WTC11 (cell line): ENCODE measurements at regions not wholly inside any gene's neighbourhood (a gene's known extent, or its start where the extent isn't known, plus 50 kb on each side); places are given as distances from the start of the nearest gene placed in this dataset.

Source experiments
- ATF1 ChIP-seq: sonication (generic); formaldehyde crosslinking; IDR thresholded peaks from 2 replicates; pipeline ENCODE4 v1.8.1; 2023; ENCODE audit warnings: mild to moderate bottlenecking, moderate library complexity, missing genetic modification reagents
- ATF3 ChIP-seq: sonication (generic); formaldehyde crosslinking; conservative IDR thresholded peaks from 2 replicates; pipeline ENCODE4 v1.8.1; 2022; ENCODE audit warnings: mild to moderate bottlenecking, missing genetic modification reagents
- CTCF ChIP-seq: fragments of 200-600 bp; IDR thresholded peaks from 2 replicates; pipeline ENCODE4 v1.8.0; 2022; ENCODE audit warnings: antibody characterized with exemption
- E2F4 ChIP-seq: sonication (generic); formaldehyde crosslinking; IDR thresholded peaks from 2 replicates; pipeline ENCODE4 v1.8.1; 2022; ENCODE audit warnings: low read depth, mild to moderate bottlenecking, moderate library complexity, missing genetic modification reagents, borderline replicate concordance
- ELF4 ChIP-seq: sonication (generic); formaldehyde crosslinking; IDR thresholded peaks from 2 replicates; pipeline ENCODE4 v1.8.1; 2022; ENCODE audit warnings: low read depth, mild to moderate bottlenecking, moderate library complexity, missing genetic modification reagents
- ESRRA ChIP-seq: sonication (generic); formaldehyde crosslinking; IDR thresholded peaks from 2 replicates; pipeline ENCODE4 v1.8.1; 2022; ENCODE audit warnings: mild to moderate bottlenecking, missing genetic modification reagents, borderline replicate concordance
- HMGA2 ChIP-seq: fragments of 250-450 bp; sonication (Bioruptor Pico); IDR thresholded peaks from 2 replicates; pipeline ENCODE4 v1.4.0; 2021; ENCODE audit warnings: mild to moderate bottlenecking, moderate library complexity
- HMGXB4 ChIP-seq: sonication (generic); formaldehyde crosslinking; IDR thresholded peaks from 2 replicates; pipeline ENCODE4 v1.8.1; 2023; ENCODE audit warnings: mild to moderate bottlenecking, moderate library complexity, missing genetic modification reagents
- NR2C2 ChIP-seq: sonication (generic); formaldehyde crosslinking; IDR thresholded peaks from 2 replicates; pipeline ENCODE4 v1.8.0; 2022; ENCODE audit warnings: mild to moderate bottlenecking, missing genetic modification reagents
- TEAD4 ChIP-seq: sonication (generic); formaldehyde crosslinking; IDR thresholded peaks from 2 replicates; pipeline ENCODE4 v1.8.0; 2022; ENCODE audit warnings: mild to moderate bottlenecking, missing genetic modification reagents
- USF1 ChIP-seq: sonication (generic); formaldehyde crosslinking; IDR thresholded peaks from 2 replicates; pipeline ENCODE4 v1.8.0; 2022; ENCODE audit warnings: mild to moderate bottlenecking, missing genetic modification reagents
- USF2 ChIP-seq: sonication (generic); formaldehyde crosslinking; IDR thresholded peaks from 2 replicates; pipeline ENCODE4 v1.8.1; 2023; ENCODE audit warnings: mild to moderate bottlenecking, missing genetic modification reagents, moderate library complexity
- ZBTB21 ChIP-seq: sonication (generic); formaldehyde crosslinking; IDR thresholded peaks from 2 replicates; pipeline ENCODE4 v1.8.1; 2023; ENCODE audit warnings: mild to moderate bottlenecking, missing genetic modification reagents, borderline replicate concordance
- ZNF263 ChIP-seq: sonication (generic); formaldehyde crosslinking; IDR thresholded peaks from 2 replicates; pipeline ENCODE4 v1.8.1; 2022; ENCODE audit warnings: low read depth, mild to moderate bottlenecking, moderate library complexity, missing genetic modification reagents

GRCh38 chr12:107308310-107308709 lies 215.0 kb upstream of the CRY1 start:
- no peak for TF ChIP-seq CTCF
- no peak for TF ChIP-seq ZBTB21 (CRISPR knock-in tag)
- TF ChIP-seq ATF3 (CRISPR knock-in tag) = no peak
- TF ChIP-seq ZNF263 (CRISPR knock-in tag) = no peak
- TF ChIP-seq ATF1 (CRISPR knock-in tag) = no peak
- TF ChIP-seq HMGA2 (CRISPR knock-in tag) = no peak
- TF ChIP-seq USF2 (CRISPR knock-in tag) = no peak
- no peak for TF ChIP-seq HMGXB4 (CRISPR knock-in tag)
- TF ChIP-seq ESRRA (CRISPR knock-in tag) = no peak
- no peak for TF ChIP-seq NR2C2
- TF ChIP-seq ELF4 (CRISPR knock-in tag) = no peak
- no peak for TF ChIP-seq USF1 (CRISPR knock-in tag)
- TF ChIP-seq E2F4 (CRISPR knock-in tag) = no peak
- TF ChIP-seq TEAD4 (CRISPR knock-in tag) = no peak
